Esophagus squamous epithelium (tissue), 5 donors: ENCODE measurements at regions not wholly inside any gene's neighbourhood (a gene's known extent, or its start where the extent isn't known, plus 50 kb on each side); places are given as distances from the start of the nearest gene placed in this dataset.

Experiments
- DNase-seq: peaks from one replicate; lab custom pipeline; 2025; lab: John Stamatoyannopoulos, UW
- H3K27ac ChIP-seq, 4 donors: fragments of 200-600 bp; sonication (generic); one replicate each; pipeline ENCODE4 v1.5.1; 2016 to 2019; ENCODE audit warnings: mild to moderate bottlenecking in 1 of 4
- H3K27me3 ChIP-seq, 4 donors: fragments of 200-600 bp; sonication (generic); 1 replicate in 3 of 4; 2 replicates in 1 of 4; pipeline versions ENCODE4 v1.5.1 to v1.6.0; 2017 to 2021; ENCODE audit warnings: antibody characterized with exemption in 1 of 4
- H3K36me3 ChIP-seq, 3 donors: fragments of 200-600 bp; sonication (generic); one replicate each; pipeline ENCODE4 v1.5.1; 2016 to 2019
- H3K4me1 ChIP-seq, 3 donors: fragments of 200-600 bp; sonication (generic); one replicate each; pipeline ENCODE4 v1.5.1; 2017 to 2019
- H3K4me3 ChIP-seq, 4 donors: fragments of 200-600 bp; sonication (generic); 1 replicate in 3 of 4; 2 replicates in 1 of 4; pipeline ENCODE4 v1.5.1; 2016 to 2019; ENCODE audit warnings: mild to moderate bottlenecking in 2 of 4, moderate library complexity in 1 of 4
- H3K9me3 ChIP-seq, 3 donors: fragments of 200-600 bp; sonication (generic); one replicate each; pipeline ENCODE4 v1.5.1; 2016 to 2019
- POLR2A ChIP-seq, 4 donors: fragments of 450-650 bp; IDR thresholded peaks; one replicate each; pipeline ENCODE4 v1.6.1; 2017; ENCODE audit warnings: antibody characterized with exemption in 4 of 4, mild to moderate bottlenecking in 4 of 4, moderate library complexity in 3 of 4
- WGBS, 2 donors: methylation state at CpG; one replicate each; pipeline ENCODE4 v1.1.5; 2018; 5-methylcytosine and 5-hydroxymethylcytosine counted together
- intact Hi-C: fragments of 100-400 bp; cut with DNase I; formaldehyde crosslinking; loops from one replicate; pipeline ENCODE4 v1.15.0; 2022
- TF ChIP-seq, protein P1 (sequence below), 6 experiments: fragments of 450-650 bp in 4 of 6; fragments of 200-600 bp in 2 of 6; sonication (generic) in 2 of 6; IDR thresholded peaks; one replicate each; pipeline ENCODE4 v1.5.1; 2016 to 2019; ENCODE audit warnings: antibody characterized with exemption in 6 of 6, mild to moderate bottlenecking in 4 of 6, moderate library complexity in 4 of 6
- donor health status: DM: yes; HTN: yes; CAD: no.

DNA sequence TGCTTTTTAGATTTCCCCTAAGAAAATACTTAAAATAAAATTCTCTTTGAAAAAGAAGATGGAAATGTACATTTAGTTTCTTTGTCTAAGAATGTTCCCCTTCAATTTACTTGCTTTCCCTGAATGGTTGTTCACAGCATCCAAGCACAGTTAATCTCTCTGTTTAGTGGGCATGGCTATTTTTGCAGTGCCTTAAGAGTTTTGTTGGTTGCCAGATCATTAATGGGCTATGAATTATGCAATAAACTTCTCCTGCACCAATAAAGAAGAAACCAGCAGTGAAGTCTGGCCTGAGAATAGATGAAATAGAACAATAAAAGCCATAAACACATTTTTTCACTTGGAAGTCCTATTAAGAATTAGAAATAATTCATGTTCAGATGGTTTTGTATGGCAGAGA is 980.4 kb upstream of the IGFBP7 start:
- TF ChIP-seq, protein P1, sequence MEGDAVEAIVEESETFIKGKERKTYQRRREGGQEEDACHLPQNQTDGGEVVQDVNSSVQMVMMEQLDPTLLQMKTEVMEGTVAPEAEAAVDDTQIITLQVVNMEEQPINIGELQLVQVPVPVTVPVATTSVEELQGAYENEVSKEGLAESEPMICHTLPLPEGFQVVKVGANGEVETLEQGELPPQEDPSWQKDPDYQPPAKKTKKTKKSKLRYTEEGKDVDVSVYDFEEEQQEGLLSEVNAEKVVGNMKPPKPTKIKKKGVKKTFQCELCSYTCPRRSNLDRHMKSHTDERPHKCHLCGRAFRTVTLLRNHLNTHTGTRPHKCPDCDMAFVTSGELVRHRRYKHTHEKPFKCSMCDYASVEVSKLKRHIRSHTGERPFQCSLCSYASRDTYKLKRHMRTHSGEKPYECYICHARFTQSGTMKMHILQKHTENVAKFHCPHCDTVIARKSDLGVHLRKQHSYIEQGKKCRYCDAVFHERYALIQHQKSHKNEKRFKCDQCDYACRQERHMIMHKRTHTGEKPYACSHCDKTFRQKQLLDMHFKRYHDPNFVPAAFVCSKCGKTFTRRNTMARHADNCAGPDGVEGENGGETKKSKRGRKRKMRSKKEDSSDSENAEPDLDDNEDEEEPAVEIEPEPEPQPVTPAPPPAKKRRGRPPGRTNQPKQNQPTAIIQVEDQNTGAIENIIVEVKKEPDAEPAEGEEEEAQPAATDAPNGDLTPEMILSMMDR (IDR thresholded peaks at IDR 0.05): no peak
- TF ChIP-seq POLR2A (IDR thresholded peaks at IDR 0.05): no peak
- Histone ChIP-seq H3K27me3 (no peaks in the 10 kb centered on the region), H3K9me3 (no peaks in the 10 kb centered on the region), H3K4me1 (no peaks in the 10 kb centered on the region), H3K27ac (peak overlapping the region in 1 of 4 donors; percentile 38), H3K36me3 (no peaks in the 10 kb centered on the region), H3K4me3 (no peak overlapping the region)
- intact Hi-C loops: no loop called here
- DNase-seq: no peak

DNA sequence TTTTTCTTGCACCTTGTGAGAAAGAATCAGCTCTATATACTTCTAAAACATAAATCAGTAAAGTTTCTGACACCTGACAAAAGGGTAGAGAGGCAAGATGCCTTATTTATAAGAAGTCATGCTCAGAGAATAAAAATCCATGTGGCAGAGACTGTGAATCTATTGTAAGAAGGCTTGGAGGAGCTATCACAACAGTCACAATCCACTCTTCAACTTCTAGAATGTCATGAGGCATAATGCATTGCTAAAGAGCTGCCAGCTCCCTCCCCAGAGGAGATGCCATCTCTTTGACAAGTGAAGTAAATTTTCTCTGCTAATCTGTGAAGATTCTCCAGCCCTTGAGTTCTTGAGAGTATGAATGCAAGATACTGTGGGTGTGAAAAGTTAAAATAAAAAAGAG is 971.2 kb upstream of the IGFBP7 start:
- H3K27me3 ChIP-seq: no peaks in the 10 kb centered on the region
- H3K27ac ChIP-seq: no peak overlapping the region
- intact Hi-C loops: no loop called here
- no peak for TF ChIP-seq POLR2A (IDR thresholded peaks at IDR 0.05)
- TF ChIP-seq, protein P1 (IDR thresholded peaks at IDR 0.05): no peak
- no peaks in the 10 kb centered on the region for H3K36me3 ChIP-seq
- no peaks in the 10 kb centered on the region for H3K9me3 ChIP-seq
- no peak overlapping the region for H3K4me3 ChIP-seq
- no peaks in the 10 kb centered on the region for H3K4me1 ChIP-seq
- no peak for DNase-seq

DNA sequence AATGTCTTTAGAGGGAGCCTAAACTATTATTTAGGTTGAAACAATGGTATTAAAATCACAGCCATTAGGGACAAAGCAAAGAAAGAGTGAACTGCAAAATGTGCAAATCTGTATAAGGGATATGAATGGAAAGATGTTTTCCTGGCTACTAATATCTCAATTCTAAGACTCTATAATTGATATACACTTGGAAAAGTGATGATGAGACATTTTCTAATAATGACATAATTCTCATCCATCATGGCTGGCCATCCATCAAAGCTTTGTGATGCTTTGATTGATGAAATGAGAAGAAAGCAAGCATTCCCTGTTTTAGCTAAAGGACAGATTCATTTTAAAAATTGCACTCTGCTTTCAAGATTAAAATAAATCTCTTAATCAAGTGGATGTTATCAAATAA is 965.5 kb upstream of the IGFBP7 start:
- no peaks in the 10 kb centered on the region for H3K36me3 ChIP-seq
- no peaks in the 10 kb centered on the region for H3K27me3 ChIP-seq
- no peaks in the 10 kb centered on the region for H3K9me3 ChIP-seq
- no peaks in the 10 kb centered on the region for H3K4me1 ChIP-seq
- intact Hi-C loops: no loop called here
- no peak overlapping the region for H3K4me3 ChIP-seq
- TF ChIP-seq, protein P1 (IDR thresholded peaks at IDR 0.05): no peak
- TF ChIP-seq POLR2A (IDR thresholded peaks at IDR 0.05): no peak
- H3K27ac ChIP-seq: no peak overlapping the region
- DNase-seq: no peak

DNA sequence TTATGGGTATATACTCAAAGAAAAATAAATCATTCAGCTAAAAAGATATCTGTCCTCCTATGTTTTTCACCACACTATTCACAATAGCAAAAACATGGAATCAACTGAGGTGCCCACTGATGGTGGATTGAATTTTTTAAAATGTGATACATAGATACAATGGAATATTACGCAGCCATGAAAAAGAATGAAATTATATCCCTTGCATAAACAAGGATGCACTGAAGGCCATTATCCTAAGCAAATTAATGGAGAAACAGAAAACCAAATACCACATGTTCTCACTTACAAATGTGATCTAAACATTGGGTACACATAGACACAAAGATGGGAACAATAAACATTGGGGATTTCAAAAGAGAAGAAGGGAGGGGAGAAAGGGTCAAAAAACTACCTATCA is 964.2 kb upstream of the IGFBP7 start:
- Histone ChIP-seq H3K36me3 (no peaks in the 10 kb centered on the region), H3K9me3 (no peaks in the 10 kb centered on the region), H3K27me3 (no peaks in the 10 kb centered on the region), H3K27ac (no peak overlapping the region), H3K4me3 (no peak overlapping the region), H3K4me1 (no peaks in the 10 kb centered on the region)
- 87 to 88% methylated on average over 1 of the region's 1 CpG for WGBS, 2 donors
- no peak for DNase-seq
- TF ChIP-seq POLR2A (IDR thresholded peaks at IDR 0.05): no peak
- TF ChIP-seq, protein P1 (IDR thresholded peaks at IDR 0.05): no peak
- intact Hi-C loops: no loop called here

DNA sequence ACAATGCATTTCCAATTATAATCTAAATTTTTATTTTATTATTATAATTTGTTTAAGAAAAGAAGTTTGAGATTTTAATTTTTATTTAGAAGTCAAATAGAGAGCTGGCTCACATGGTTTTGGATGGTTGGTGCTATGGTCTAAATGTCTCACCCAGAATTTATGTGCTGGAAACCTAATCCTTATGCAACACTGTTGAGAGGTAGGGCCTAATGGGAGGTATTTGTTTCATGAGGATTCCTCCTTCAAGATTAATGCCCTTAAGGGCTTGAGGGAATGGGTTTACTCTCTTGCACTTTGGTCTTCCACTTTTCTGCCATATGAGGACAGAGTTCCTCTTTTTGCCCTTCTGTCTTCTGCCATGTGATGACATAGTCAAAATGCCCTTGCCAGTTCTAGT is 960.5 kb upstream of the IGFBP7 start:
- no peak for TF ChIP-seq POLR2A (IDR thresholded peaks at IDR 0.05)
- TF ChIP-seq, protein P1 (IDR thresholded peaks at IDR 0.05): no peak
- Histone ChIP-seq H3K4me1 (no peaks in the 10 kb centered on the region), H3K27ac (no peak overlapping the region), H3K4me3 (no peak overlapping the region), H3K36me3 (no peaks in the 10 kb centered on the region), H3K27me3 (no peaks in the 10 kb centered on the region), H3K9me3 (no peaks in the 10 kb centered on the region)
- DNase-seq: no peak
- intact Hi-C loops: no loop called here
